ENCODE measurements at regions not wholly inside any gene's neighbourhood (a gene's known extent, or its start where the extent isn't known, plus 50 kb on each side); places are given as distances from the start of the nearest gene placed in this dataset.
"Not testable (repeated sequence)": the region's sequence is repeated elsewhere in the genome, so short reads cannot be mapped to it uniquely, and the experiment has no call there.

- DNase-seq (ENCODE audit: low spot score) = no peak
These were observed 687.5 kb upstream of the FBXO33 start for GRCh38 chr14:40119765-40120164.

GRCh38 chr14:40119321-40119720 lies 687.1 kb upstream of the FBXO33 start:
- DNase-seq (ENCODE audit: low spot score) = no peak

GRCh38 chr14:40115583-40115982 lies 683.4 kb upstream of the FBXO33 start:
- DNase-seq (ENCODE audit: low spot score) = no peak

- DNase-seq (ENCODE audit: low spot score) = no peak
These were observed 681.4 kb upstream of the FBXO33 start for GRCh38 chr14:40113671-40114070.

- no peak for DNase-seq (ENCODE audit: low spot score)
These were observed 668.4 kb upstream of the FBXO33 start for GRCh38 chr14:40100544-40101196.

- DNase-seq (ENCODE audit: low spot score) = no peak
These were observed 667.1 kb upstream of the FBXO33 start for GRCh38 chr14:40099316-40099715.

- DNase-seq (ENCODE audit: low spot score) = no peak
These were observed 666.2 kb upstream of the FBXO33 start for GRCh38 chr14:40098468-40098867.

GRCh38 chr14:40096968-40097367 lies 664.7 kb upstream of the FBXO33 start:
- DNase-seq (ENCODE audit: low spot score) = no peak

- no peak for DNase-seq (ENCODE audit: low spot score)
These were observed 661.6 kb upstream of the FBXO33 start for GRCh38 chr14:40093800-40094199.

GRCh38 chr14:40074169-40074568 lies 641.9 kb upstream of the FBXO33 start:
- no peak for DNase-seq (ENCODE audit: low spot score)

GRCh38 chr14:40072175-40072574 lies 639.9 kb upstream of the FBXO33 start:
- DNase-seq (ENCODE audit: low spot score) = no peak

GRCh38 chr14:40058901-40059897 lies 627.0 kb upstream of the FBXO33 start:
- DNase-seq (ENCODE audit: low spot score) = no peak

GRCh38 chr14:40053416-40053815 lies 621.2 kb upstream of the FBXO33 start:
- DNase-seq (ENCODE audit: low spot score) = no peak

GRCh38 chr14:40028991-40029390 lies 596.8 kb upstream of the FBXO33 start:
- DNase-seq (ENCODE audit: low spot score) = no peak

GRCh38 chr14:40025101-40025500 lies 592.9 kb upstream of the FBXO33 start:
- DNase-seq (ENCODE audit: low spot score) = no peak

- no peak for DNase-seq (ENCODE audit: low spot score)
These were observed 578.7 kb upstream of the FBXO33 start for GRCh38 chr14:40010961-40011360.

- DNase-seq (ENCODE audit: low spot score) = no peak
These were observed 577.5 kb upstream of the FBXO33 start for GRCh38 chr14:40009771-40010170.

GRCh38 chr14:40008345-40008744 lies 576.1 kb upstream of the FBXO33 start:
- DNase-seq (ENCODE audit: low spot score) = not testable (repeated sequence)

GRCh38 chr14:40004871-40005500 lies 572.8 kb upstream of the FBXO33 start:
- no peak for DNase-seq (ENCODE audit: low spot score)

- no peak for DNase-seq (ENCODE audit: low spot score)
These were observed 571.5 kb upstream of the FBXO33 start for GRCh38 chr14:40003773-40004172.

- DNase-seq (ENCODE audit: low spot score) = no peak
These were observed 566.6 kb upstream of the FBXO33 start for GRCh38 chr14:39998854-39999253.

GRCh38 chr14:39998114-39998513 lies 565.9 kb upstream of the FBXO33 start:
- DNase-seq (ENCODE audit: low spot score) = no peak

- no peak for DNase-seq (ENCODE audit: low spot score)
These were observed 558.8 kb upstream of the FBXO33 start for GRCh38 chr14:39991041-39991440.
